Hippocampal formation (tissue), 2 donors: ENCODE measurements at regions not wholly inside any gene's neighbourhood (a gene's known extent, or its start where the extent isn't known, plus 50 kb on each side); places are given as distances from the start of the nearest gene placed in this dataset.

Experiments
- DNase-seq, 2 donors: peaks; one replicate each; lab custom pipeline; 2025; lab: John Stamatoyannopoulos, UW

DNA sequence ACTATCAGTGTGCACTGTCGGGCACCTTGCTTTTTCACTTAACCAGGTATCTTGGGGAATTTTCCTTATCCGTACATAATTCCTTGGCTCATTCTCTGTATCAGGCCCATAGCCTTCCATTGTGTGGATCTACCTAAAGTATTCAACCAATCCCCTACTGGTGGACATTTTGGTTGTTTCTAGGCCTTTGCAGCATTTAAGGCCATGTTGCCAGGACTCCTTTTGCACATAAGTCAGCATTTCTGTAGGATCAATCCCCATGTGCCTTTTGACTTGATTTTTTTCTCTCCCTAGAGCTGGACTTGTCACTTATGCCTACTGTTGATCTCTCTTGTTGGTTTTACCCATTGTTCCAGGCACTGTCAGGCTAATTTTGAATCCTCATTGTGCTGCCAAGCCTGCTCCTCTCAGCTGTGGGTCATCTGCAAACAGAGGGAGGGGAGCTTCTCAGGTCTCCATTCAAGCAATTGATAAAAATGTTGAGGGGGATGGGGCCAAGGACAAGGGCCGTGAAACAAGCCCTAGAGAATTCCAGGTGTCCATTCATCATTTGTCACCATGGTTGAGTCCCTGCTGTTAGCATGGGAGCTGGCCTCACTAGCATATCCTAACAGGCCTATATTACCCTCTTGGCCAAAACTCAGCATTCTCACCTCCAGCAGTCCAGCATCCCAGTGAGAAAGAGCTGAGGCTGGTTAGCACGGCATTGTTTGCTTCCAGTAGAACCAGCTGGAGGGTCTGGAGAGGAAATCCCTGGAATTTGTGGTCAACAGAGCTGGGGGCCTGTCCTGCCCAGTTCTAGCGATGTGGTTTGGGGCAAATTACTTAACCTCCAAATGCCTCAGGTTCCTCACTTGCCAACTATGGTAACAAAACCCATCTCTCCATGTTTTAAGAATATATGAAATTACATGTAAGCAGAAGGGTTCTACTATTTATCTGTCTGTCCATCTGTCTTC lies 178.4 kb downstream of the MRPL14 start:
- no peak for DNase-seq

GRCh38 chr6:43947860-43948259 lies 177.8 kb downstream of the VEGFA start:
- DNase-seq, result no peak

GRCh38 chr6:43946641-43947363 lies 176.8 kb downstream of the VEGFA start:
- DNase-seq, result no peak

DNA sequence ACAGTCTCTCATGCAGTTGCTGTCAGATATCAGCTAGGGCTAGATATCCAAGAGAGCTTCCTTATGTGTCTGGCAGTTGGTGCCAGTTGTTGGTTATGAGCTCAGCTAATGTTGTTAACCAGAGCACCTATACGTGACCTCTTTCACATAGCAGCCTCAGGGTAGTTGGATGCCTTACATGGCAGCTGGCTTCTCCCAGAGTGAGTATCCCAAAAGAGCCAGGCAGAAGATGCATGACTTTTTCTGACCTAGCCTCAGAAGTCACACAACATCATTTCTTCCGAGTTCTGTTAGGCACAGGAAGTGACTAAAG lies 175.7 kb downstream of the VEGFA start:
- DNase-seq, result no peak

- no peak for DNase-seq
Measured at GRCh38 chr6:43944908-43945767, 175.1 kb downstream of the VEGFA start.

DNA sequence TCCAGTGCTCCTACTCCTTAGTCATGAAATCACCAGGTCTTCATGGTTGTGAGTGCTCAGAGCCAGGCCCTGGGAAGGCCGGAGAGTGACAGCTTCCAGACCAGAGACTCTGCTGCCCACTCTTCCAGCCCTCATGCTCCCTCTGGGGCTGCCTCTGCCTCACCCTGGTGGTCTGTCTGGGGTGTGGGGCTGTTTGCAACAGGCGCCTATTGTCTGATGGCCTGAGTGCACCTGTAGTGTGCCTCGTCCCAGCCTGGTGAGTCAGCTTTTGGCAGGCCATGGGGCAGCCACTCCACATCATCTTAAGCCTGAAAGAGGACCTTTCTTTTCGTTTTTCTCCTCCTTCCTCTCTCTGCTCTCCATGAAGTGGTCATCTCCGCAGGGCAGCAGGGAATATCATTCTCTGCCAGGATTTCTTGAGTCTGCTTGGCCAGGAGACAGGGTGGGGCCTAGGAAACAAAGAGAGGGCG lies 173.8 kb downstream of the VEGFA start:
- no peak for DNase-seq

- no peak for DNase-seq
Measured at GRCh38 chr6:43943099-43943766, 173.2 kb downstream of the VEGFA start.

DNA sequence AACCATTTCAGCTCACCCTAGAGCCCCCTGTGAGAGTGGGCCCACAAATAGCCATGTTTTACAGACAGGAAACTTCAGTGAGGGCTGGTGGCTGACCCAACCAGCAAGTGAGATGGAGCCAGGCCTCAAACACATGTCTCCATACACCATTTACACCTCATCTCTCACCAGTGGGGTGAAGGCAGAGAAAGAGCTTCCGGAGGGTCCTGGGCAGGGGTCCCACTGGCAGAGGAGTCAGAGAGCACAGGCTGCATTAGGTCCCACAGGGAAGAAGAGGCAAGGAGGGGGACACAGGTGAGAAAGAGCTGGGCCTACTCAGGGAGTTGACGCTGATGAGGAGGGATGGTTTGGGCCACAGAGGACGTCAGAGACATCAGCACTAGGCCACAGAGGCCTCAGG lies 172.6 kb downstream of the VEGFA start:
- no peak for DNase-seq

- DNase-seq, result no peak
Measured at GRCh38 chr6:43942011-43942442, 172.0 kb downstream of the VEGFA start.

DNA sequence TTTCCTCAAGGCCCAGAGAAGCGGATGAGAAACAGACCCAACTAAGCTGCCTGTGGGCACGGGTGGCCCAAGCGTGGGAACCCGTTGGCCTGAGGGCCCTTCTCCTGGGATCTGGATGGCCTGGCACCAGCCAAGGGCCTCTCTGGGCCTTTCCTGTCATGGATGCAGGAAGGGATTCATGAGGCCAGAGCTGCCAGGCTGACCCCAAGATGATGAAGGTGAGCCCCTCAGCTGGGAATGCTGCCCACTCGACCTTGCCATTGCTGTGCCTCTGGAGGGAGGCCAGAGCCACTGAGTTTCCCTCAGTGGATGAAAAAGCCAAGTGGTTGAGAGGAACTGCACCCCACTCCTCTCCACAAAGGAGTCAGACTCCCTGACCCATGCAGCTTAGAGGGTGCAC lies 171.2 kb downstream of the VEGFA start:
- DNase-seq, result no peak

GRCh38 chr6:43940393-43941087 lies 170.5 kb downstream of the VEGFA start:
- no peak for DNase-seq

DNA sequence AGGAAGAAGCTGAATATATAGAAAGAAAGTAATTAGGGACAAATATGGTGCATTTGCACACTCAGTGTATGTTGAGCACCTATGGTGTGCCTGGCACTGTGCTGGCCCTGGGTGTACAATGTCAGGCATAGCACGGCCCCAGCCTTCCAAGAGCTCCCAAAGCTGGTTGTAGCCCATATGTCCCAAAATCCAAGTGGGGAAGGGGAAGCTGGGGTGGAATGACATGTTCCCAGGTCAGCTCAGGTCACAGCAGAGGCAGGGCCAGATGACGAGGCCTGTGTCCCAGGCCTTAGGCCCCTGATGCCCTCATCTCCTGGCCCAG lies 170.0 kb downstream of the VEGFA start:
- no peak for DNase-seq

- DNase-seq, result no peak
Measured at GRCh38 chr6:43939281-43940070, 169.5 kb downstream of the VEGFA start.

GRCh38 chr6:43938178-43939105 lies 168.4 kb downstream of the VEGFA start:
- no peak for DNase-seq

GRCh38 chr6:43937236-43938177 lies 167.5 kb downstream of the VEGFA start:
- no peak for DNase-seq

GRCh38 chr6:43936476-43936875 lies 166.5 kb downstream of the VEGFA start:
- DNase-seq, result no peak

DNA sequence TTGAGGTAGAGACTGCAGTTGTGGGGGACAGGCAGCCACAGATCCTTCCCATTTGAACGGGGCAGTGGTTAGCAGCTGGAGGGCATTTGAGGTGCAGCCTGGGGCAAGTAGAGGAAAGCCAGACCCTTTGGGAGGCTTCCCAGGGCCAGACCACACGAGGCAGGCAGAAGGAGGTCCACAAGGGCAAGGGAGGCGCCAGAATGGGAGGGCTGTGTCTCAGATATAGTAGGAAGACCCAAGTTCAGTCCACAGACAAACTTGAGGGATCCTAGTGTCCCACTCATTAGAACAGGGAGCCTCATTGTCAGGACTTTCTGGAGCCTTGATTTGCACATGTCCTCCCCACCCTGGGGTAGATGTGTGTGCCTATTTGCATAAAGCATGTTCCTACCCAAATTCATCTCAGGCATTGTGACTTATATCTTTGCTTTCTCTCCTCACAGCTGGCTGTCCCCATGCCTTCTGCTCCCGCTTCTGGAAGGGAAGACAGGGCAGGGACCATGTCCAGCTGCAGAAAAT lies 166.0 kb downstream of the VEGFA start:
- DNase-seq, result no peak
